ENCODE measurements at regions not wholly inside any gene's neighbourhood (a gene's known extent, or its start where the extent isn't known, plus 50 kb on each side); places are given as distances from the start of the nearest gene placed in this dataset.

DNA sequence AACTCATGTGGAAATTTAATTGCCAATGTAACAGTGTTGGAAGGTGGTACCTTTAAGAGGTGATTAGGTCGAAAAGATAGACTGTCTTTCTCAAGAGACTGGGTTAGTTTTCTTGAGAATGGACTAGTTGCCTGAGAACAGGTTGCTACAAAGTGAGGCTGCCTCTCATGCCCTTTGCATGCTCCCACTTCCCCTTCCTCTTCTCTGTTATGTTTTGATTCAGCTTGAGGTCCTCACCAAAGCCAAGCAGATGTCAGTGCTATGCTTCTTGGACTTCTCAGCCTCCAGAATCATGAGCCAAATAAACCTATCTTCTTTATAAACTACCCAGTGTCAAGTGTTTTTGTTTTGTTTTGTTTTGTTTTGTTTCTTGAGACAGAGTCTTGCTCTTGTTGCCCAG lies 187.0 kb upstream of the RUNX1 start:
- H3K27ac ChIP-seq: no peak overlapping the region

DNA sequence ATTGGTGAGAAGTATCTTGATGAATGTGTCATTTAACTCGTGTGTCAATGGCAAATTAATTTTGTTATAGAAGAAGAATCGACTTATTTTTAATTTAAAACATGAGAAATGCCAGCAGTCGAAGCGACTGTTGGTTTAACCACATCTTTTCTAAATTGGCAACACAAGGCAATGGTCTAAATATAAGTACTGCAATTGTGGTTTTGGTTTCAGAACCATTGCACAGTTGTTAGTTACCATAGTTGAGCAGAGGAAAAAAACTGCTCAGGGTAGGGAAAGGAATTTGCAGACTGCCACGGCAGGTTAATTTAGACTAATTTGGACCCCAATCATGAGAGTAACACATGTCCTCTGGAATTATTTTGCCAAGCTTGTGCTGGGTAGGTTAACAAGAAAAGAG lies 185.6 kb upstream of the RUNX1 start:
- WGBS (ENCODE audit: missing lambda C conversion rate): 45% methylated on average over 5 of the region's 5 CpGs
- ChIA-PET CTCF (no interaction called here), POLR2A (no interaction called here)
- no peak for ATAC-seq
- peaks cover 10% of the 10 kb centered on the region; the same call in 1 of the 3 replicates for H3K4me1 ChIP-seq
- H3K4me3 ChIP-seq: no peak overlapping the region
- no peak for FAIRE-seq
- H3K9me3 ChIP-seq: no peaks in the 10 kb centered on the region
- DNase-seq (ENCODE audit: low read depth in 1 of 2, low spot score in 1 of 2): no peak
- H3K4me2 ChIP-seq: no peak overlapping the region
- TF ChIP-seq ZSCAN20 (CRISPR knock-in tag; IDR thresholded peaks at IDR 0.05) (no peak), HEYL (CRISPR knock-in tag; IDR thresholded peaks at IDR 0.05) (no peak), ZFP36 (IDR thresholded peaks at IDR 0.05; ENCODE audit: borderline replicate concordance, partially characterized antibody) (no peak), RARB (CRISPR knock-in tag; IDR thresholded peaks at IDR 0.05) (no peak), SREBF2 (IDR thresholded peaks at IDR 0.05) (no peak), PHF8 (IDR thresholded peaks at IDR 0.05; ENCODE audit: borderline replicate concordance, low read depth) (no peak), MYC (IDR thresholded peaks at IDR 0.05; ENCODE audit: borderline replicate concordance, low read length) (no peak), EP300 (IDR thresholded peaks at IDR 0.05) (no peak), RNF2 (IDR thresholded peaks at IDR 0.05; ENCODE audit: borderline replicate concordance, low read depth) (no peak), JUNB (IDR thresholded peaks at IDR 0.05) (no peak), MAFK (IDR thresholded peaks at IDR 0.05; ENCODE audit: partially characterized antibody) (no peak), EHF (CRISPR knock-in tag; IDR thresholded peaks at IDR 0.05) (no peak), EHMT2 (IDR thresholded peaks at IDR 0.05; ENCODE audit: low read depth) (no peak)
- TF ChIP-seq, protein P1, sequence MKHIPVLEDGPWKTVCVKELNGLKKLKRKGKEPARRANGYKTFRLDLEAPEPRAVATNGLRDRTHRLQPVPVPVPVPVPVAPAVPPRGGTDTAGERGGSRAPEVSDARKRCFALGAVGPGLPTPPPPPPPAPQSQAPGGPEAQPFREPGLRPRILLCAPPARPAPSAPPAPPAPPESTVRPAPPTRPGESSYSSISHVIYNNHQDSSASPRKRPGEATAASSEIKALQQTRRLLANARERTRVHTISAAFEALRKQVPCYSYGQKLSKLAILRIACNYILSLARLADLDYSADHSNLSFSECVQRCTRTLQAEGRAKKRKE (CRISPR knock-in tag; IDR thresholded peaks at IDR 0.05; ENCODE audit: low read depth): no peak
- TF ChIP-seq, protein P2, sequence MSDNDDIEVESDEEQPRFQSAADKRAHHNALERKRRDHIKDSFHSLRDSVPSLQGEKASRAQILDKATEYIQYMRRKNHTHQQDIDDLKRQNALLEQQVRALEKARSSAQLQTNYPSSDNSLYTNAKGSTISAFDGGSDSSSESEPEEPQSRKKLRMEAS (IDR thresholded peaks at IDR 0.05): no peak
- TF ChIP-seq, protein P3, sequence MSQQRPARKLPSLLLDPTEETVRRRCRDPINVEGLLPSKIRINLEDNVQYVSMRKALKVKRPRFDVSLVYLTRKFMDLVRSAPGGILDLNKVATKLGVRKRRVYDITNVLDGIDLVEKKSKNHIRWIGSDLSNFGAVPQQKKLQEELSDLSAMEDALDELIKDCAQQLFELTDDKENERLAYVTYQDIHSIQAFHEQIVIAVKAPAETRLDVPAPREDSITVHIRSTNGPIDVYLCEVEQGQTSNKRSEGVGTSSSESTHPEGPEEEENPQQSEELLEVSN (IDR thresholded peaks at IDR 0.05; ENCODE audit: borderline replicate concordance, low read depth): no peak
- no peak overlapping the region for H3K27ac ChIP-seq

More for the DNA sequence above, 187.0 kb upstream of the RUNX1 start:
- no peak for FAIRE-seq
- H3K9me3 ChIP-seq: no peaks in the 10 kb centered on the region
- DNase-seq (ENCODE audit: low read depth in 1 of 2, low spot score in 1 of 2): no peak
- ATAC-seq: no peak
- ChIA-PET CTCF (no interaction called here), POLR2A (no interaction called here)
- 0% methylated on average over 1 of the region's 1 CpG for WGBS (ENCODE audit: missing lambda C conversion rate)
- TF ChIP-seq POLR2A (IDR thresholded peaks at IDR 0.05; ENCODE audit: low read length) (no peak), JUNB (IDR thresholded peaks at IDR 0.05) (no peak), CHD4 (IDR thresholded peaks at IDR 0.05; ENCODE audit: borderline replicate concordance) (no peak), BHLHE40 (IDR thresholded peaks at IDR 0.05; ENCODE audit: low read depth, low read length) (no peak), NPAS2 (CRISPR knock-in tag; IDR thresholded peaks at IDR 0.05; ENCODE audit: borderline replicate concordance) (no peak)
- TF ChIP-seq, protein P4, sequence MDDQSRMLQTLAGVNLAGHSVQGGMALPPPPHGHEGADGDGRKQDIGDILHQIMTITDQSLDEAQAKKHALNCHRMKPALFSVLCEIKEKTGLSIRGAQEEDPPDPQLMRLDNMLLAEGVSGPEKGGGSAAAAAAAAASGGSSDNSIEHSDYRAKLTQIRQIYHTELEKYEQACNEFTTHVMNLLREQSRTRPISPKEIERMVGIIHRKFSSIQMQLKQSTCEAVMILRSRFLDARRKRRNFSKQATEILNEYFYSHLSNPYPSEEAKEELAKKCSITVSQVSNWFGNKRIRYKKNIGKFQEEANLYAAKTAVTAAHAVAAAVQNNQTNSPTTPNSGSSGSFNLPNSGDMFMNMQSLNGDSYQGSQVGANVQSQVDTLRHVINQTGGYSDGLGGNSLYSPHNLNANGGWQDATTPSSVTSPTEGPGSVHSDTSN (IDR thresholded peaks at IDR 0.05): no peak
- no peak overlapping the region for H3K4me3 ChIP-seq
- H3K4me1 ChIP-seq: peaks cover 10% of the 10 kb centered on the region; the same call in 1 of the 3 replicates
- no peak overlapping the region for H3K4me2 ChIP-seq

DNA sequence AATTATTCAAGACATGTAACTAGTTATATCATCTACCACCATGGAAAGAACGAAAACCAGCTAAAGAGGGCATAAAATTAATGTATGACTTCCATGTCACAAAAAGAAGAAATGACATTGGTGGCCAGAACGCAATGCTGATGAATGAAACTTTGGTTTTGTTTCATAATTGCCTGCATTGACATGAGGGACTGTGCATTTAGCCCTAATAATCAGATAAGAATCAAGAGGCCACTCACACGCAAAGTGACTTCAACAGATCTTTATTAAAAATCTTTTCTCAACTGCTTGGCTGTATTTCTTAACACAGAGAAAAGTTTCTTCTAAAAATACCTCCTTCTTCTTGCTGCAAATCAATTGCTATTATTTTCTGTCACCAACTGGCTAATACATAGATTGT lies 184.7 kb upstream of the RUNX1 start:
- WGBS (ENCODE audit: missing lambda C conversion rate): 78% methylated on average over 3 of the region's 3 CpGs
- Histone ChIP-seq H3K4me3 (no peak overlapping the region), H3K4me1 (peaks cover 10% of the 10 kb centered on the region; the same call in 1 of the 3 replicates), H3K9me3 (no peaks in the 10 kb centered on the region), H3K4me2 (no peak overlapping the region), H3K27ac (no peak overlapping the region)
- POLR2A ChIA-PET: no interaction called here
- no peak for FAIRE-seq
- no peak for DNase-seq (ENCODE audit: low read depth in 1 of 2, low spot score in 1 of 2)
- CTCF ChIA-PET: interaction anchor here (1.0 to 1.4 kb wide), 2 partner anchors 16 to 541 kb away, joined by 3 read pairs; no protein-coding TSS in a partner anchor
- ATAC-seq: no peak
- TF ChIP-seq FOSB (CRISPR knock-in tag; IDR thresholded peaks at IDR 0.05): no peak
- TF ChIP-seq FOXS1 (CRISPR knock-in tag; IDR thresholded peaks at IDR 0.05): no peak
- no peak for TF ChIP-seq CEBPB (IDR thresholded peaks at IDR 0.05)
- TF ChIP-seq, protein P5, sequence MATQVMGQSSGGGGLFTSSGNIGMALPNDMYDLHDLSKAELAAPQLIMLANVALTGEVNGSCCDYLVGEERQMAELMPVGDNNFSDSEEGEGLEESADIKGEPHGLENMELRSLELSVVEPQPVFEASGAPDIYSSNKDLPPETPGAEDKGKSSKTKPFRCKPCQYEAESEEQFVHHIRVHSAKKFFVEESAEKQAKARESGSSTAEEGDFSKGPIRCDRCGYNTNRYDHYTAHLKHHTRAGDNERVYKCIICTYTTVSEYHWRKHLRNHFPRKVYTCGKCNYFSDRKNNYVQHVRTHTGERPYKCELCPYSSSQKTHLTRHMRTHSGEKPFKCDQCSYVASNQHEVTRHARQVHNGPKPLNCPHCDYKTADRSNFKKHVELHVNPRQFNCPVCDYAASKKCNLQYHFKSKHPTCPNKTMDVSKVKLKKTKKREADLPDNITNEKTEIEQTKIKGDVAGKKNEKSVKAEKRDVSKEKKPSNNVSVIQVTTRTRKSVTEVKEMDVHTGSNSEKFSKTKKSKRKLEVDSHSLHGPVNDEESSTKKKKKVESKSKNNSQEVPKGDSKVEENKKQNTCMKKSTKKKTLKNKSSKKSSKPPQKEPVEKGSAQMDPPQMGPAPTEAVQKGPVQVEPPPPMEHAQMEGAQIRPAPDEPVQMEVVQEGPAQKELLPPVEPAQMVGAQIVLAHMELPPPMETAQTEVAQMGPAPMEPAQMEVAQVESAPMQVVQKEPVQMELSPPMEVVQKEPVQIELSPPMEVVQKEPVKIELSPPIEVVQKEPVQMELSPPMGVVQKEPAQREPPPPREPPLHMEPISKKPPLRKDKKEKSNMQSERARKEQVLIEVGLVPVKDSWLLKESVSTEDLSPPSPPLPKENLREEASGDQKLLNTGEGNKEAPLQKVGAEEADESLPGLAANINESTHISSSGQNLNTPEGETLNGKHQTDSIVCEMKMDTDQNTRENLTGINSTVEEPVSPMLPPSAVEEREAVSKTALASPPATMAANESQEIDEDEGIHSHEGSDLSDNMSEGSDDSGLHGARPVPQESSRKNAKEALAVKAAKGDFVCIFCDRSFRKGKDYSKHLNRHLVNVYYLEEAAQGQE (IDR thresholded peaks at IDR 0.05): no peak
- TF ChIP-seq, protein P6, sequence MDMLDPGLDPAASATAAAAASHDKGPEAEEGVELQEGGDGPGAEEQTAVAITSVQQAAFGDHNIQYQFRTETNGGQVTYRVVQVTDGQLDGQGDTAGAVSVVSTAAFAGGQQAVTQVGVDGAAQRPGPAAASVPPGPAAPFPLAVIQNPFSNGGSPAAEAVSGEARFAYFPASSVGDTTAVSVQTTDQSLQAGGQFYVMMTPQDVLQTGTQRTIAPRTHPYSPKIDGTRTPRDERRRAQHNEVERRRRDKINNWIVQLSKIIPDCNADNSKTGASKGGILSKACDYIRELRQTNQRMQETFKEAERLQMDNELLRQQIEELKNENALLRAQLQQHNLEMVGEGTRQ (IDR thresholded peaks at IDR 0.05): no peak
- no peak for TF ChIP-seq NFE2L2 (conservative IDR thresholded peaks at IDR 0.05; ENCODE audit: low read length)
- no peak for TF ChIP-seq RARB (CRISPR knock-in tag; IDR thresholded peaks at IDR 0.05)
- TF ChIP-seq HOXA7 (CRISPR knock-in tag; IDR thresholded peaks at IDR 0.05): no peak
- TF ChIP-seq RAD21 (conservative IDR thresholded peaks at IDR 0.05 in 1 of 2, IDR thresholded peaks at IDR 0.05 in 1 of 2): no peak

Measured in A549 (cell line).